Stimulated activated CD4-positive, alpha-beta T cell treated with anti-CD3 and anti-CD28 coated beads, Interleukin-1b, Interleukin-23, amount 100 ng/mL, for 1 hour (primary cell): ENCODE measurements at regions not wholly inside any gene's neighbourhood (a gene's known extent, or its start where the extent isn't known, plus 50 kb on each side); places are given as distances from the start of the nearest gene placed in this dataset.

Experiments
- DNase-seq, 2 donors: peaks; one replicate each; pipeline ENCODE4 v3.0.0-alpha.2; 2020; ENCODE audit warnings: low read depth in 2 of 2

DNA sequence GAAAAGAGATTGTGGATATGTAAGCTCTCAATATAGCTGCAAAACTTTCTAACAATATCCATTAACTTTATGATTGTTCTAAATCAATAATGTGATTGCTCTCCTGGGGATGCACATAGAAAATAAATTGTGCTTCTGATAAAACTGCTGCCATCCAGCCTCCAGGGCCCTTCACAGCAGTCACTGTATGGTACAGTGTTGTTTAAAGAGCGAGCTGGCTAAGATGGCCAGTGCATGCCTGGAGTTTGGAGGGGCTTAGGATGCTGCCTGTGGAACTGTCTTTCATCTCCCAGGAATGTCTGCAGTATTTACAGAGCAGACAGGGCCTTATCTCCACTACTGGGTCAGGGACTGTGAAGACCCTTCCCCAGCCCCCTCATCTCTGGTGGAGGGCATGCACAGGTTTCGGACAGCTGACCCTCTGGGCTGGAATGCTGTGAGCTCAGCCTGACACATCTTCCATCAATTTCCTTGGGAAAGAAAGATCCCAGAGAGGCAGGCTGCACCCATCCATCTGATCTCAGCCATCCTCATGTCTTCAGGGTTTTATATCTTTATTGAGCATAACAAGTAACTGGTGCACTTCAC lies 137.0 kb downstream of the PLPP3 start:
- no peak for DNase-seq

DNA sequence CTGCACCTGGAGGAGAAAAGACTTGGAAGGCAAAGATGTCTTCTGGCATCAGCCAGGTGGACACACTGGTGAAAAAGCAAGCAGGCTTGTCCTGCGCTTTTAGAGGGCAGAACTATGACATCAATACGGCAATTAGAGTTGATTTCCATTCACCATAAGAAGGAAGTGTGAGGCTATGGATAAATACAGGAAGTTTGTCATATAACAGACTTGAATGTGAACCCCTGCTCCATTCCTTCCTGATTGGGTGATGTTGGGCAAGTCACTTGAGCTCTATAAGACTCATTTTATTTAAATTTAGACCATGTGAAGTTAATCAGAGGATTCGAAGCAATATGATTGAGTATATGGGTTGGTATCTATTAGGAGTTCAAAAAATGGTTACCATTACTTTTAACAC lies 137.8 kb downstream of the PLPP3 start:
- no peak for DNase-seq

DNA sequence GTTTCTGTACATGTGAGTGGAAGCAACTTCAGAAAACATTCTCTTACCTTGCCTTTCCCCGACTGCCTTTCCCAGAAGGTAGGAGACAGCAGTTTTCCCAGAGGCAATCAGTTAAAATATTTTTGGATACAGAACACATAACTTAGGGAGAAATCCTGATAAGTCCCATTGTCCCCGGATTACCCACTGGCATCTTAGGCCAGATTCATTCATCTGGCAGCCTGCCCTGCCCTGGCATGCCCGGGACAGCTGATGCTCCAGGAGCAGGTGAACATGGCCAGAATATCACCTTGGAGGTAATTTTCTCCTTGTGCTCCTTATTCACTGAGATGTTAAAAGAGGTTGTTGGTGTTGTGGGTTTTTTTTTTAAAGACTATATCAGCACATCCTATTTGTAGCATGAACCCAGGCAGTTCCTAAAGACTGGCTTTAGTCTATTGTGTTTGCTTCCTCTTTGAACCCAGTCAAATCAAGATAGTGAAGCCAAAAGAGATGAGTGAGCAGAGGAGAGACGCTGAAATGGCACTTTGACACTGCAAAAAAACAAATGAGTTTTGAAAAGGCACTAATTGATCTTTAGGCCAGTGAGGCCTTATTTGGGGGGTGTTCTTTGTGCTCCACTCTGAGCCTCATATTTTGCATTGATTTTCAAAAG lies 139.6 kb downstream of the PLPP3 start:
- no peak for DNase-seq

DNA sequence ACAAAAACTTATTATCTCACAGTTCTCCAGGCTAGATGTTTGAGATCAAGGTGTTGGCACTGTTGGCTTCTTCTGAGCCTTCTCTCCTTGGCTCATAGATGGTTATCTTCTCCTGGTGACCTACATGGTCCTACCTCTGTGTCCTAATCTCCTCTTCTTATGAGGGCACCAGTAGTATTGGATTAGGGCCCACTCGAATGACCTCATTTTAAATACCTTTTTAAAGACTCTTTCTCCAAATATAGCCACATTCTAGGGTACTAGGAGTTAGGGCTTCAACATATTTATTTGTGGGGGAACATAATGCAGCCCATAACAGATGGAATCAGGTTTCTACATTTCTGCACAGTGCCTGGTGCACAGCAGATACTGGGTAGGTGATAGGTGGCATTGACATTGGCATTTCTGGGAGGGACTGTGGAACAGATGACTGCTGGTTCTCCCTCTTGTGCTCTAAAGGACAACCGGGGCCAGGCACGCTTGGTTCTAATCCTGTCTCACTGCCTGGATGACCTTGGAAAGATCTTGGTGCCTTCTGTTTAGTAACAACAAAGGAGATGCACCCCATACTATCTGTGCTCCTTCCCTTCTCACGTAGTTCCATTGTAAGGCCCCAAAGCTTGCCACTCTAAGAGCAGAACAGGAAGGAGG lies 140.3 kb downstream of the PLPP3 start:
- DNase-seq, result no peak

DNA sequence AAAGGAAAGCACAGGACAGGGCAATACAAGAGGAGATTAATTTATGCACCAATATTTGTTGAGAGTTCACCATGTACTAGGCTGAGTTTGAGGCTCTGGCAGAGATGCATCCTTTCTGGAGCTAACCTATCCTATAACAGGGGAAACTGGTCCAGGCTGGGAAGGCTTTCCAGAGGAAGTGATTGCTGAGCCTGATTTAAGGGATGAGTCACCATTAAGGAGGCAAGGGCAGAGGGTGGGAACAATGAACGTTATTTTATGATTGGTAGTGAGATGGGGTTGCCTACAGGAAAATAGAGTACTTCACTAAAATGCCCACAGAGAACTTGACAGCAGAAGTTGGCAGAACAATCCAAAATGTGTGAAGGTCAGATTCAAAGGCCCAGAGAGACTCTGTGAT lies 141.4 kb downstream of the PLPP3 start:
- no peak for DNase-seq

DNA sequence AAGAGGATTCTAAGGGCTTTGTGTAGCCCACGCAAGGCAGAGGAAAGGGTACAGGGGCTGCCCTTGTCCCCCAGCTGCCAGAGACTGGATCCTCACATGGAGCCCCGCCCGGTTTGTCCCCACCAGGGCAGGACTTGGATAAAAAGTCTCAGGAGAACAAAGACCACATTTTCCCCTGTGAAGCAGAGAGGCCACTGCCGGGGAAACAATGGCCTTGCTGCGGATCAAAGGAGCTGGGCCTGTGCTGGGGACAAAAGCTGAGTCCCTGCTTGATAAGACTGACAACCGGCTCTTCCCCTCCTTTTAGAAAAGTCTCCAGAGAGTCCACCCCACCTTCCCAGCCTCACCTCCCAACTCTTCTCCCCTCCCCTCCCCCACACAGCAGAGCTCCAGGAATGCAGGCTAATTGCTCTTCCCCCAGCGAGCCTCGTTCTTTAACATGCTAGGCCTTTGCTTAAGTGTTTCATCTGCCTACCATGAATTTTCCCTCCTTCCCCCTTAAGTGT lies 142.4 kb downstream of the PLPP3 start:
- no peak for DNase-seq

DNA sequence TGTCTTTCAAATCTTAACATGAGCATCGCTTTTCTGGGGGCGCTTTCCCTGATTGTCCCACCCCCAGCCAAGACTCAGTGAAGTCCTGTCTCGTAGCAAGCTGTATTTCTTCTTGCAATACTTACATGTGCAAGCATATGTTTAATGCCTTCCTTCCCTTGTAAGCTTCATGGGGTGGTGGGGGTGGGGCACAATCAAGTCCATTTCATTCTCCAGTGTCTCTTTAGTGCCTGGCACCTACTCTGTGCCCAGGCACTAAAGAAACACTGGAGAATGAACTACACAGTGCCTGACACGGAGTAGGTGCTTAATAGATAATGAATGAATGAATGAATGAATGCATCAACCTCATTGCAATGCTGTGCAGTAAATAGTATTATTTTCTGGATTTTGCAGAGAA lies 143.1 kb downstream of the PLPP3 start:
- no peak for DNase-seq

DNA sequence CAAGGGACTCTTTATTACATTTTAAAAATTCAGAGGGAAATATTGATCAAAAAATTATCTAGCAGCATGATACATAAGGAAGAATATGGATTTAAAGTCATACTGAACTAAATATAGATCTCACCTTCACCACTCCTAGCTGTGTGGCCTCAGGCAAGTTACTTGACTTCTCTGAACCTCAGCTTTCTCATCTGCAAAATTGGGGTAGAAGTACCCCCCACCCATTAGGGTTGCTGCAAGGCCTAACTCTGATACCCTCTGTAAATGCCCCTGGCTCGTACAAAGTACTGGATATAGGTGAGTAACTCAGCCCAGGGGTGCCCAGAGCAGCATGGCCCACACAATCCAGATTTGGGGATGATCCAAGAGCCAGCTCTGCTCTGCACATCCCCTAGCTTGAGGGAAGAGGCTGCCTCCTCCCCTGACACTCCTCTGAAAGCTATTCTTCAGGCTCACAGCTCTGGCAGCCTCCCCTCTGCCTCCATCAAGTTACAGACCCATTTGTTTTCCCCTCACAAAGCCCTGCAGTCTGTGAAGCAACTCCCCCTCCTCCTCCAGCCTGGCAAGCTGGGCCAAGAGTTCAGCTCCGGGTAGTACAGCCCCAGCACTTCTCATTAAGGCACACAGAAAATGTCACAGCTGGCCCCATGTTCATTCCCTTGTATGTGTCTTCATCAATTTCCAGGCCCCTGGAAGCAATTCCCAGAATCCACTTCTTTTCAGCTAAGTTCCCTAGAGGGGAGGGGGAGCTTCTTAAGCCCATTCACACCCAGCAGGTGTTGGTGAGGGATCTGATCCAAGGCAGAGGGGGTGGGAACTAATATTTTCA lies 143.7 kb downstream of the PLPP3 start:
- no peak for DNase-seq

DNA sequence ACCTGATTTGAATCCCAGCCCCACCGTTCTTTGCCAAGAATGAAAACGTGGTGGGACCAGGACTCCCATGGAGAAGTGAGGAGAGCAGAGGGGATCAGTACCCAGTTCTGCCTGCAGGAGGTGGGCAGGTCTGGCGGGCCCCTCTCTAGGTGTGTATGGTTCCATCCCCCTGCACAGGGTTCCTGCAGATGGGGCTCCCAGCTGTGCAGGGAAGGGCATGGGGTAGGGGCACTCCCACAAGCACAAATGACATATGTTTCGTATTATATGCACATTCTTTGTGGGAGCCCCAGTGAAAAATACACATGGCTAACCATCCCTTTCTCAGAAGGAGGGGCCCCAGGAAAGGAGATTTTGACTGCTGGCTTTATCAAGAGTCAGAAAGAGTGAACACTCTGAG lies 144.6 kb downstream of the PLPP3 start:
- no peak for DNase-seq

DNA sequence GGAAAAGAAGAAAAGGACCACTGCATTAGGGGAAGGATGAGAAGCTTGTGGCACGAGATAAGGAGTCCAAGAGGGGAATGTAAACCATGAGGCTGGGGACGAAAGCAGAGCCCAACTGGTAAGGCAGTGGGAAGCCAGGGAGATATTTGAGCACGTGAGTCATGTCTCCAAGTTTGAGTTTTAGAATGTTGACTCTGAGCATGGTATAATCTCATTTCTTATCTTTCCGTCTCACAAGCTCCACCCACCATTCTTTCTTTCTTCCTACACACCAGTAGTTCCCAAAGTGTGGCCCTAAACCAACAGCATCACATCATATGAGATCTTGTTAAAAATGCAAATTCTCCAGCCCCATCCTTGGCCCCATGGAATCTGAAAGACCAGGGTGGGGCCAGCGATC lies 145.3 kb downstream of the PLPP3 start:
- no peak for DNase-seq

DNA sequence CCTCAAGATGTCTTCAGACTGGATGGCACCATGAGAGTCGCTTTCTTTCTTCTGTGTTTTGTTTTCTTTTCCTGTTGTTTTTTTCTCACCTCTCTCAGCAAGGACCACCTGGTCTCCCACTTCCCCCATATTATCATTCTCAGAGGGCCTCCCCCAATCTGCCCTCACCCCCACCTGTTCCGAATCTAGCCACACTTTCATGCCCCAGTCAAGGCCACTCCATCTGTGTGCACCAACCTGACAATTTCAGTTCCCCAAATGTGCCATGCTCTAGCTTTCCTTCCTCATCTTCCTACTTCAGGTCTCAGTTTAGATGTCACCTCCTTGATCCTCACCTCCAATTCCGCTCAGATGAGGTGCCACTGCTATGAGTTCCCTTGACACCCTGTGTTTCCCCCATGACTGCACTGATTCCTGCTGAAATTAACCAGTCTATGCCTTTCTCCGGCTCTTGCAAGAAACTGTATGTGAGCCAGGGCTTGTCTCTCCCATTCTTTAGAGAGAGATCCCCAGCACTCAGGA lies 146.2 kb downstream of the PLPP3 start:
- no peak for DNase-seq

DNA sequence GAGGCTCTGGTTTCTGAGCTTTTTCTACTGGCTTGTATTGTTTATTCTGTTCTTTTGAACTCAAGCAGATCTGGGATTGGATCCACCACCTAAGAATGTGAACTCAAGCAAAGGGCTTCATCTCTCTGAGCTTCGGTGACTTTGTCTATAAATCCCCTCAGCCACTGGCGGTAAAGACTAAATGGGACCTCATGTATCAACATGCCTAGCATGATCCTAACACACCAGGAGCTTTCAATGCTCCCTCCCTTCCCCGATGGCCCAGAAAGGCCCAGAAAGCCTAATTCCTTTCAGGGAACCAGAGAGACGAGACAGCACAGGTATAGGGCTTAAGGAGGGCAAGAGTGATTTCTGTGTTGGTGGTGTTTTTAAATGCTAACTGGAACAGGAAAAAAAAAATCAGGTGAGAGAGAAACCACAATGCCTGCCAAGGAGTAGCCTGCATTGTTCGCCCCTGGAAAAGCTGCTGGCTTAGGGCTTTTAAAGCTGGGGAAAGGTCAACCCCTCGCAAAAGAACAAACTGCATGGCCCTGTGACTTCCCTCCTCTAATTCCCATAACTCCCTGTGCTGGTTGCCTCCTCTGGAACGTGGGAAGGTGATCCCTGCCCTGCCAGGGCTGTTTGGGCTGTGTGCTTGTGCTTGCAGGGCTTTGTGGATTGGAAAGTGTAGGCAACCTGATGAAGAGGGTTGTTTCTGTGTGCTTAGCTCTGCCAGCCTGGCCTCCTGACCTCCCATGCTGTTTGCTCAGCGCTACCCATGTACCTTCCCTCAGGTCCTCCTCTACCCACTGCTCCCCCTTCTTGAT lies 147.0 kb downstream of the PLPP3 start:
- DNase-seq, result no peak

DNA sequence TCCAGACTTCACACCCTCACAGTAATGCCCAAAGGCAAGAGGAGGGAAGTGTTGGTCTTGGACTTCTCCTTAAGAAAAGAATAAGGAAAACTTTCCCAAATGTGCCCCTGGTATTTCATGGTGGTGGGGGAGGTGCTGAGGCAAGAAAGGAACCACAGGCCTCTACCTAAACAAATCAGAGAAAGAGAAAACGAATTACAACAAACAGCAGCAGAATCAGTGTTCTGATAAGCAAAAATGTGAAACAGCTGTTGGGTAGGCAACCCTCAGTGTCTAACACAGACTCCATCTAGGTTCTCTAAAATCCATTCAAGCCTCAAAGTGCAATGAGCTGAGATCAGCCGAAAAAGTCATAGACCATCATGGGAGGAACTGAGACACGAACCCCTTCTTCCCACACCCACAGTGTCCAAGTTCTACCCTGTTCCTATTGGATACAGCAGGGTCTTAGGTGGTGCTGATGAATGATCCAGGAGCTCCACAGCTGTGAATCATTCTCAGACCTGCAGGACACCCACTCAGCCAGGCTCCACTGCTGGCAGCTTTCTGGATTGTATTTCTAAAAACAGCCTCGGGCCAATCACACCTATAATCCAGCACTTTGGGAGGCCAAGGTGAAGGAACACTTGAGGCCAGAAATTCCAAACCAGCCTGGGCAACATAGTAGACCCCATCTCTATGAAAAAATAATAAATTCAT lies 149.1 kb downstream of the PLPP3 start:
- DNase-seq, result no peak

DNA sequence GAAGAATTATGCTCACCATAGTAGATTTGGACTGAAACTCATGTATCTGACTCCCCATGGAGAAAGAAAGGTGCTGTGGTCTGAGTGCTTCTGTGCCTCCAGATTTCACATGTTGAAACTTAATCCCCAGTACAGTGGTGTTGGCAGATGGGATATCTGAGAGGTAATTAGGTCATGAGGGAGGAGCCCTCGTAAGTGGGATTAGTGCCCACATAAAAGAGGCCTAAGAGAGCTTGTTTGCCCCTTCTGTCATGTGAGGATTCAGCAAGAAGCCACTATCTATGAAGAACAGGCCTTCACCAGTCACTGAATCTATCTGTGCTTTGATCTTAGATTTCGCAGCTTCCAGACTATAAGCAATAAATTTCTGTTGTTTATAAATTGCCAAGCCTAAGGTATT lies 150.1 kb downstream of the PLPP3 start:
- DNase-seq, result no peak

DNA sequence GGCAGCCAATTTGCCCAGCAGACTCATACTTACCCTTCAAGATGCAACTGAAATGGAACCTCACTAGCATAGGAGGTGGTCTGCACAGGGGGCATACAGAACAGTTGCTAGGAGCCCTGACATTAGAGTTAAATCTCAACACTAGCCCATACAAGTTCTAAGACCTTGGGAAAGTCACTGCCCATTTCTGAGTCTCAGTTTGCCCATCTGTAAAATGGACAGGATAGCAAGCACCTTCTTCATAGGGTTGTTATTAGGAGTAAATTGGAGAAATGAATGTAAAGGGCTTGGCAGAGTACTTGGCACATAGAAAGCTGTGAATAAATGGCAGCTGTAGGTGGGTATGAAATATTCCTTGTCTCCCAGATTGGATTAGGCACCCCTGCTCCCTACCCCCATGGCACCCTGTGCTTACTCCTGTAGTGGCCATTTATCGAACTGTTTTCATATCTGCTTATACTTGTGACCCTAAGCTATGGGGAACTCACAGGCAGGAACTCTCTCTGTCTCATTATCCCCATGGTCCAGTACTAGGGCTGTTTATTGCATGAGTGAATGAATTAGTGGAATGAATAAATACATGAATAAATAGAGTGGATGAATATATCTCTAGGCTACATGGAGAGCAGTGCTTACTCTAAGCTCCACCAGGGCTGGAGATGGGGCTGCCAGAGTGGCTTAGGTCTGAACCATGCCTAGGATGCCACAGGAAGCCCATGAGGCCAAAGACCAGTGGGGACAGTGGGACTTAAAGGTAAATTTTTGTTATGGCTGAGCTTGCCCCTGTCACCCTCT lies 152.6 kb downstream of the PLPP3 start:
- DNase-seq, result no peak

DNA sequence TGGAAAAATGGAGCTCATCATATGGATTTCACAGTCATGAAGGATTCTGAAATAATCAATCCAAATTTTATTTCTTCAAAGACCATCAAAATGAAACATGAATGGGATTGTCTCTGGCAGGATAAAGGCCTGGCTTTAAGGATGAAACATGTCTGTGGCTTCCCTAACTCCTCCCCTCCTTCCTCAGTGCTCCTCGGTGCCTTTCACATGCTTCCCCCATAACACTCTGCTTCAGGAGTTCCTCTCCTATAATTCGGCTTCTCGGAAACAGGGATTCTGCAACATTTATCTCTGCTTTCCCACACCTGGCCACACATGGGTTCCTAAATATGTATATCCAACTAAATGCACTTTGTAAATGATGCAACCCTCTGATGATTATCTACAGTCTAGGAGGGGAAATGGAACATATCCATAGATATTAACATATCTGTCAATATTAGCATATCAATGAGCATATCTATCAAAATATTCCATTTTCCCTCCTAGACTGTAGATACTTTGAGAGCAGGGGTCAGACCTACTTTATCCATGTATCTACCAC lies 153.8 kb downstream of the PLPP3 start:
- no peak for DNase-seq

DNA sequence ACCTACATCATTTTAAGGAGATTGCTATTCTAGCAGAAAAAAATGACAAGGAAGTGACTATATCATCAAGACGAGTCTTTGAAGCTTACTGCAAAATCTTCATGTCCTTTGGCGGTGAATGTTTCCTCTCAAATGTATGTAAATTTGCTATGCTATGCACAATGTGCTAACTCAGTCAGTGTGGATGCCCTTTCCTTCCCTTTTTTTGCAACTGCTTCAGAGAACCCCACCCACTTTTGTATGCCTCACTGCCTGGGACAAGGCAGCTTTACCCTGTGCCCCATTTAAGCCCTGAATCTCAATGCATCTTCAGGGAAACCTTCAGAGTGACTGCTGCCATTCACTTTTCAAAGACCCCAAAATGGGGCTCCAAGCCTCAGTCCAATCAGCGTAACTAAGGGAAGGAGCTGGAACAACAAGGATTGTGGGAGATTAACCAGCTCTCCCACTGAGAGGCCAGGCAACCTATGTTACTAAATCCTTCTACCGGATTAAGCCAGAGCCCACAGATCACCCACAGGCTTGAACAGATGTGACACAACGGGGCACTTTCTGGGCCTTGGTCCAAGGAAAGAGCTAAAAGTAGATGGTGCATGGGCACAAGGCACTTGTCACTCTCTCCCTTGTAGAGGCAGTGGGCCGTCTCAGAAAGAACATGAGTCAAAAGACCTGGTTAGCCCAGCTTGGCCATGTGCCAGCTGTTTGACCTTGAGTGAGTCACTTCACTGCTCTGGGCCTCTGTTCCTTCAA lies 154.4 kb downstream of the PLPP3 start:
- DNase-seq, result no peak

DNA sequence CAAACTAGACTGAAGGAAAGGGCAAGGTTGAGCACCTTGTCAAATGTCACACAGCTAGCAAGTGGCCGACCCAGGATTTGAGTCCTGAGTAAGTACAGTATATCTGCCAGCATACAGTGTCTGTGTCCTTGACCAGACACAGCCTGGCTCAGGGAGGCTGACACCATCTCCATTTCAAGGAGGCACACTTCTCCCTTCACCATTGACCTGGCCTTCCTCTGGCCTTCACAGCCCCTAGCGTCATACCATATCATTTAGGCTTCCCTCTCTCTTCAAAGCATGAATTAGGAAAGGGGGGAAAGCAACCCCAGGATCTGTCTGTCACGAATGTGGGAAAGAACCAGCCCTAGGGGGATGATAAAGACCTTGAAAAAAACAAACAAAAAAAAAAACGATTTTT lies 155.6 kb downstream of the PLPP3 start:
- DNase-seq, result no peak

DNA sequence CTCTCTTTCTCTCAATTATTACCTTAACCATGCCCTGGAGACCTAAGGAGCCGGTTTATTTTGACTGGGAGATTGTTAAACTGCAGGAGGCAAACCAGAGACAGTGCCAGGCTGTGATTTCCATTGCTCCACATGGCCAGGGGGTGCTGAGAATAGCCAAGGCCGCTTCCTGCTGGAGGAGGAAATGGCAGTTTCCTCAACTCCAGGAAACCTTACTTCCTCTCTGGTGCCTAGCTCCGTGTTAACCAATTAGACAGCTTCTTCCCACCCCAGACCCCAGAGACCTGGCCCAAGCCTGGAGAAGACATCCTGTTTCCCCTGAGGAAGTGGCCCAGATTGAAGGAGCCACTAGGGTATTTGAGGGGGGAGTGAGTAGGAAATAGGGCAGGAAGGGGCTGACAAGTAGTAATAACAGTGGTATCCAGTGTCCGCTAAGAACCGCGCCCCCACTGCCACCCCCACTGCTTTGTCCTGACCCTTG lies 161.2 kb downstream of the PLPP3 start:
- no peak for DNase-seq
